Adrenal gland (tissue), 9 donors: ENCODE measurements at regions not wholly inside any gene's neighbourhood (a gene's known extent, or its start where the extent isn't known, plus 50 kb on each side); places are given as distances from the start of the nearest gene placed in this dataset.
"Not testable (repeated sequence)": the region's sequence is repeated elsewhere in the genome, so short reads cannot be mapped to it uniquely, and the experiment has no call there.

Experiments used
- DNase-seq, 7 donors: peaks; one replicate each; pipeline ENCODE4 v3.0.0-alpha.2; 2019 to 2020
- H3K27ac ChIP-seq, 5 donors: fragments of 200-600 bp; sonication (generic) in 4 of 5; 1 replicate in 3 of 5; 2 replicates in 2 of 5; pipeline versions ENCODE4 v1.5.1 to v1.8.0; 2016 to 2020; ENCODE audit warnings: mild to moderate bottlenecking in 1 of 5
- H3K27me3 ChIP-seq: fragments of 200-600 bp; 2 replicates; pipeline ENCODE4 v1.8.0; 2021
- H3K36me3 ChIP-seq, 2 donors: fragments of 200-600 bp; replicated peaks in 1 of 2; 1 replicate in 1 of 2; 2 replicates in 1 of 2; pipeline versions ENCODE4 v1.5.1 to v1.8.0; 2018 to 2022
- H3K4me1 ChIP-seq, 2 donors: fragments of 200-600 bp; replicated peaks in 1 of 2; 1 replicate in 1 of 2; 2 replicates in 1 of 2; pipeline versions ENCODE4 v1.5.1 to v1.8.0; 2018 to 2021
- H3K4me3 ChIP-seq, 4 donors: fragments of 200-600 bp; sonication (generic) in 3 of 4; one replicate each; pipeline ENCODE4 v1.5.1; 2016 to 2018
- H3K9me3 ChIP-seq, 3 donors: fragments of 200-600 bp; sonication (generic) in 1 of 3; replicated peaks in 1 of 3; 1 replicate in 2 of 3; 2 replicates in 1 of 3; pipeline versions ENCODE4 v1.5.1 to v1.8.0; 2016 to 2021
- POLR2A ChIP-seq, 2 donors: fragments of 450-650 bp; IDR thresholded peaks; one replicate each; pipeline ENCODE4 v1.6.1; 2017; ENCODE audit warnings: antibody characterized with exemption in 2 of 2, mild to moderate bottlenecking in 2 of 2, moderate library complexity in 1 of 2
- WGBS, 4 donors: extraction: QIAGEN DNeasy Blood & Tissue Kit in 2 of 4; methylation state at CpG; one replicate each; pipeline versions ENCODE4 v1.1.5 to v1.1.7; 2013 to 2017; 5-methylcytosine and 5-hydroxymethylcytosine counted together
- intact Hi-C, 2 donors: fragments of 100-400 bp; cut with DNase I; formaldehyde crosslinking; loops; one replicate each; pipeline versions ENCODE4 v1.14.1 to v1.15.0; 2022 to 2023
- TF ChIP-seq, protein P1 (sequence below), 6 experiments: fragments of 450-650 bp in 4 of 6; fragments of 200-600 bp in 2 of 6; sonication (generic) in 1 of 6; IDR thresholded peaks; 1 replicate in 5 of 6; 2 replicates in 1 of 6; pipeline versions ENCODE4 v1.5.1 to v1.8.0; 2016 to 2021; ENCODE audit warnings: antibody characterized with exemption in 6 of 6, mild to moderate bottlenecking in 2 of 6, moderate library complexity in 1 of 6
- donor health status: healthy with polysubstance abuse.
- donor health status: Bipolar disorder and iron deficiency.
- donor health status: DM: yes; HTN: yes; CAD: no.
- donor health status: DM: no; HTN: no; CAD: no.
- donor health status: DM: no; HTN: no; CAD: no.

DNA sequence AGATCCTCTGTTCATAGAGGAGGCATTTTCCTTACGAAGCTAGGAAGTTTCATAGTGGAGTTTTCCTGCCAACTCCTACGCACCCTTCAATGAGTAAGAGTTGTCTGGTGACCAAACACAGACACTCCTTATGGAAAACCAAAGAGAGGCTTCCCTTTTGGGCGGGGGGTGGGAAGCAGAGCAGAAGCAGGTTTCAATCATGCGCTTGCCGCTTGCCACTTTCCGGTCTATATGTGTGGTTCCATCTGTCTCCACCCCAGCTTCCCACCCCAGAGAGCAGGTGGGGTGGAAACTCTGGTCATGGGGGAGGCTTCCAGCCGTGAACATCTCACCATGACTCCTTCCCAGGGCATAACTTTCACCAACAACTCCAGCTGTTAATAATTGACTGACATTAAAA is 68.8 kb upstream of the GRB10 start:
- H3K4me1 ChIP-seq, result no peaks in the 10 kb centered on the region
- H3K27ac ChIP-seq, result no peak overlapping the region
- H3K4me3 ChIP-seq, result no peak overlapping the region
- DNase-seq, result no peak
- intact Hi-C loops, result no loop called here
- no peaks in the 10 kb centered on the region for H3K36me3 ChIP-seq
- TF ChIP-seq, protein P1, sequence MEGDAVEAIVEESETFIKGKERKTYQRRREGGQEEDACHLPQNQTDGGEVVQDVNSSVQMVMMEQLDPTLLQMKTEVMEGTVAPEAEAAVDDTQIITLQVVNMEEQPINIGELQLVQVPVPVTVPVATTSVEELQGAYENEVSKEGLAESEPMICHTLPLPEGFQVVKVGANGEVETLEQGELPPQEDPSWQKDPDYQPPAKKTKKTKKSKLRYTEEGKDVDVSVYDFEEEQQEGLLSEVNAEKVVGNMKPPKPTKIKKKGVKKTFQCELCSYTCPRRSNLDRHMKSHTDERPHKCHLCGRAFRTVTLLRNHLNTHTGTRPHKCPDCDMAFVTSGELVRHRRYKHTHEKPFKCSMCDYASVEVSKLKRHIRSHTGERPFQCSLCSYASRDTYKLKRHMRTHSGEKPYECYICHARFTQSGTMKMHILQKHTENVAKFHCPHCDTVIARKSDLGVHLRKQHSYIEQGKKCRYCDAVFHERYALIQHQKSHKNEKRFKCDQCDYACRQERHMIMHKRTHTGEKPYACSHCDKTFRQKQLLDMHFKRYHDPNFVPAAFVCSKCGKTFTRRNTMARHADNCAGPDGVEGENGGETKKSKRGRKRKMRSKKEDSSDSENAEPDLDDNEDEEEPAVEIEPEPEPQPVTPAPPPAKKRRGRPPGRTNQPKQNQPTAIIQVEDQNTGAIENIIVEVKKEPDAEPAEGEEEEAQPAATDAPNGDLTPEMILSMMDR (IDR thresholded peaks at IDR 0.05), result no peak
- TF ChIP-seq POLR2A (IDR thresholded peaks at IDR 0.05), result no peak
- 81 to 89% (median 87%) methylated on average over 7 of the region's 7 CpGs for WGBS, 4 donors
- H3K27me3 ChIP-seq, result no peaks in the 10 kb centered on the region
- no peaks in the 10 kb centered on the region for H3K9me3 ChIP-seq

DNA sequence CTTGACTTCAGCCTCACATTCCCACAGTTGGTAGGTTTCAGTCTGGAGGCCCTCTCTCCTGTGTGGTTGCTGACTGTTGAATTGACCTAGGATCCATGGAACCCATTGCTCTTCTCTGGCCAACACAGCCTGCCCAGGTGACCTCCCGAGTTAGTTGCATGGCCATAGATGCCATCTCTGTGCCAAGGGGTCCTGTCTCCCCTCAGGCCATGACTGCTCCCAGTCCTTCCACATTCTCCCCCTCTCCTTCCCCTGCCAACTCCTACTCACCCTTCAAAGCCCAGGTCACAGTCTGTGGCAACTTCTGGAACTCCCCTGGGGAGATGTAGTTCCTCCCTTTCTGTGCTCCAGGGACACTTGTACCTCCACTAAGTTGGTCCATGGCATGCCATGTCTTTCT is 67.3 kb upstream of the GRB10 start:
- no peaks in the 10 kb centered on the region for H3K9me3 ChIP-seq
- no peak for DNase-seq
- no peaks in the 10 kb centered on the region for H3K4me1 ChIP-seq
- intact Hi-C loops, result no loop called here
- no peaks in the 10 kb centered on the region for H3K36me3 ChIP-seq
- WGBS, 4 donors, result 67 to 83% (median 80%) methylated on average over 1 of the region's 1 CpG
- no peak for TF ChIP-seq POLR2A (IDR thresholded peaks at IDR 0.05)
- TF ChIP-seq, protein P1 (IDR thresholded peaks at IDR 0.05), result no peak
- no peaks in the 10 kb centered on the region for H3K27me3 ChIP-seq
- H3K27ac ChIP-seq, result no peak overlapping the region
- H3K4me3 ChIP-seq, result no peak overlapping the region

DNA sequence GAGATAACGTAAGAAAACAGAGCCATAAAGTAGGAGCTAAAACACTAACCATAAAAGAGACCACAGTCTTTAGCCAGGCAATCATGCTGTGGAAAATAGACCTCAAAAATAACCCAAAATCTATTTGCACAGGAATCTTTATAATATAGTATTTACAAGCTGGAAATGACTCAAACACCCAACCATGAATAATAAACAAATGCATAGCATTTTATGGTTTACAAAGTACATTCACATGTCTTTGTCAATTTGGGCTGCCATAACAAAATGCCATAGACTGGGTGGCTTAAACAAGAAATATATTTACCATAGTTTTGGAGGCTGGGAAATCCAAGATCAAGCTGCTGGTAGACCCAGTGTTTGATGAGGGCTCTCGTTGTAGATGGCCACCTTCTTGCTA is 65.5 kb upstream of the GRB10 start:
- H3K27me3 ChIP-seq, result no peaks in the 10 kb centered on the region
- no peak for DNase-seq
- no peaks in the 10 kb centered on the region for H3K9me3 ChIP-seq
- TF ChIP-seq POLR2A (IDR thresholded peaks at IDR 0.05), result no peak
- TF ChIP-seq, protein P1 (IDR thresholded peaks at IDR 0.05), result no peak
- 44 to 72% (median 64%) methylated on average over 2 of the region's 2 CpGs for WGBS, 4 donors
- no peaks in the 10 kb centered on the region for H3K36me3 ChIP-seq
- H3K27ac ChIP-seq, result no peak overlapping the region
- no peak overlapping the region for H3K4me3 ChIP-seq
- intact Hi-C loops, result no loop called here
- no peaks in the 10 kb centered on the region for H3K4me1 ChIP-seq

DNA sequence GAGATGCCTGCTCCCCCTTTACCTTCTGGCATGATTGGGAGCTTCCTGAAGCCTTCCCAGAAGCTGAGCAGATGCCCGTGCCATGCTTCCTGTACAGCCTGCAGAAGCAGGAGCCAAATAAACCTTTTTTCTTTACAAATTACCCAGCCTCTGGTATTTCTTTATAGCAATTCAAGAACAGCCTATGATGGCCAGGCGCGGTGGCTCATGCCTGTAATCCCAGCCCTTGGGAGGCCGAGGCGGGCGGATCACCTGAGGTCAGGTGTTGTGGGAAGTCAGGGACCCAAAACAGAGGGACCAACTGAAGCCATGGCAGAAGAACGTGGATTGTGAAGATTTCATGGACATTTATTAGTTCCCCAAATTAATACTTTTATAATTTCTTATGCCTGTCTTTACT is 62.2 kb upstream of the GRB10 start:
- H3K9me3 ChIP-seq, intact Hi-C loops, H3K36me3 ChIP-seq, DNase-seq, H3K4me3 ChIP-seq, H3K27ac ChIP-seq, H3K4me1 ChIP-seq, H3K27me3 ChIP-seq: not testable (repeated sequence)
- WGBS, 4 donors, result 84 to 94% (median 94%) methylated on average over 7 of the region's 7 CpGs

DNA sequence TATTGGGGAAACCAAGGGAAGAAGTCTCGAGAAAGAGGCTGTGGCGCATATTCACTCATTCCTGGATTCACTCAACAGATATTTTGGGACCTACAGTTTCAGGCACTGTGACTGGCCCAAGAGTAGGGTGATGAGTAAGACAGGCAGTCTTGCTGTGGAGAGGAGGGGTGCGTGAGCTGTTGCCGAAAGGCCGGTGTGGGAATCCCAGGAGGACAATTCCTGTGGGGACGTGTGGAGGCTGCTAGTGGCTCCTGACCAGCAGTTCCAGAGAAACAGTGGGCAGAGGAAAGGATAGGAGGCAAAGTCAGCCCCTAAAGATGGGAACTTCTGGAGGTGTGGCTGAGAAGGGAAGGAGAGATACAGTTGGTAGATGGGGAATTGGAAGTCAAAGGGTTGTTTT is 59.3 kb upstream of the GRB10 start:
- H3K9me3 ChIP-seq, result no peaks in the 10 kb centered on the region
- no peak for DNase-seq
- peaks cover 0 to 9% of the 10 kb centered on the region in 2 donors for H3K4me1 ChIP-seq
- intact Hi-C loops, result no loop called here
- WGBS, 4 donors, result 87 to 96% (median 95%) methylated on average over 6 of the region's 6 CpGs
- H3K27me3 ChIP-seq, result no peaks in the 10 kb centered on the region
- H3K4me3 ChIP-seq, result no peak overlapping the region
- H3K27ac ChIP-seq, result no peak overlapping the region
- no peak for TF ChIP-seq POLR2A (IDR thresholded peaks at IDR 0.05)
- TF ChIP-seq, protein P1 (IDR thresholded peaks at IDR 0.05), result no peak
- H3K36me3 ChIP-seq, result no peaks in the 10 kb centered on the region
